OCI-LY1 (cell line): ENCODE measurements at regions not wholly inside any gene's neighbourhood (a gene's known extent, or its start where the extent isn't known, plus 50 kb on each side); places are given as distances from the start of the nearest gene placed in this dataset.

Source experiments
- H2AFZ ChIP-seq: fragments of 200-600 bp; sonication (generic), shearing (Covaris generic); 2 replicates; pipeline ENCODE4 v1.6.0; 2014; ENCODE audit warnings: antibody characterized with exemption, mild to moderate bottlenecking, low read length
- H3F3A ChIP-seq: fragments of 200-600 bp; sonication (generic), shearing (Covaris generic); 2 replicates; pipeline ENCODE4 v1.6.0; 2014; ENCODE audit warnings: mild to moderate bottlenecking, antibody characterized with exemption, low read length, moderate library complexity; ENCODE audit not compliant: insufficient read depth
- H3K27ac ChIP-seq: fragments of 200-600 bp; sonication (generic); 2 replicates; pipeline ENCODE4 v1.5.1; 2014; ENCODE audit warnings: low read length, mixed run types, mild to moderate bottlenecking, low read depth; ENCODE audit not compliant: poor library complexity, severe bottlenecking
- H3K27me3 ChIP-seq: fragments of 200-600 bp; sonication (generic); 2 replicates; pipeline ENCODE4 v1.6.0; 2014; ENCODE audit warnings: antibody characterized with exemption, mild to moderate bottlenecking, low read length, moderate library complexity; ENCODE audit not compliant: insufficient read depth
- H3K36me3 ChIP-seq: fragments of 200-600 bp; sonication (generic); 2 replicates; pipeline ENCODE4 v1.6.1; 2014; ENCODE audit warnings: mild to moderate bottlenecking, antibody characterized with exemption, low read length, moderate library complexity, mixed read lengths; ENCODE audit not compliant: insufficient read depth
- H3K4me1 ChIP-seq: fragments of 200-600 bp; sonication (generic); 2 replicates; pipeline ENCODE4 v1.5.1; 2014; ENCODE audit warnings: mild to moderate bottlenecking, low read length, moderate library complexity; ENCODE audit not compliant: insufficient read depth, severe bottlenecking
- H3K4me2 ChIP-seq: fragments of 200-600 bp; sonication (generic), shearing (Covaris generic); 2 replicates; pipeline ENCODE4 v1.6.1; 2014; ENCODE audit warnings: low read length
- H3K4me3 ChIP-seq: fragments of 200-600 bp; sonication (generic); 2 replicates; pipeline ENCODE4 v1.5.1; 2014; ENCODE audit warnings: low read length, low read depth, mild to moderate bottlenecking, mixed read lengths; ENCODE audit not compliant: poor library complexity, severe bottlenecking
- H3K79me2 ChIP-seq: fragments of 200-600 bp; shearing (Covaris generic); 2 replicates; pipeline ENCODE4 v1.6.1; 2016; ENCODE audit warnings: mixed run types, low read length, mixed read lengths; ENCODE audit not compliant: insufficient read depth
- H3K9ac ChIP-seq: fragments of 200-600 bp; sonication (generic), shearing (Covaris generic); 2 replicates; pipeline ENCODE4 v1.6.1; 2014; ENCODE audit warnings: mild to moderate bottlenecking, low read length, mixed read lengths
- H3K9me2 ChIP-seq: fragments of 200-600 bp; sonication (generic), shearing (Covaris generic); 2 replicates; pipeline ENCODE4 v1.6.1; 2014; ENCODE audit warnings: low read depth, mild to moderate bottlenecking, low read length, mixed read lengths
- H3K9me3 ChIP-seq: fragments of 200-600 bp; shearing (Covaris generic); 2 replicates; pipeline ENCODE4 v1.6.1; 2014; ENCODE audit warnings: low read length, mixed read lengths
- H4K20me1 ChIP-seq: fragments of 200-600 bp; sonication (generic), shearing (Covaris generic); 2 replicates; pipeline ENCODE4 v1.6.0; 2016; ENCODE audit warnings: mild to moderate bottlenecking, low read length; ENCODE audit not compliant: insufficient read depth
- EZH2 ChIP-seq: fragments of 200-600 bp; sonication (generic), shearing (Covaris generic); IDR thresholded peaks from 2 replicates; pipeline ENCODE4 v1.8.0; 2017; ENCODE audit warnings: borderline replicate concordance, mixed run types, mild to moderate bottlenecking, antibody characterized with exemption, low read length, moderate library complexity, mixed read lengths
- TF ChIP-seq, protein P1 (sequence below): fragments of 200-600 bp; sonication (generic), shearing (Covaris generic); IDR thresholded peaks from 2 replicates; pipeline ENCODE4 v1.5.1; 2017; ENCODE audit warnings: mild to moderate bottlenecking, antibody characterized with exemption, low read length, moderate library complexity, mixed read lengths

DNA sequence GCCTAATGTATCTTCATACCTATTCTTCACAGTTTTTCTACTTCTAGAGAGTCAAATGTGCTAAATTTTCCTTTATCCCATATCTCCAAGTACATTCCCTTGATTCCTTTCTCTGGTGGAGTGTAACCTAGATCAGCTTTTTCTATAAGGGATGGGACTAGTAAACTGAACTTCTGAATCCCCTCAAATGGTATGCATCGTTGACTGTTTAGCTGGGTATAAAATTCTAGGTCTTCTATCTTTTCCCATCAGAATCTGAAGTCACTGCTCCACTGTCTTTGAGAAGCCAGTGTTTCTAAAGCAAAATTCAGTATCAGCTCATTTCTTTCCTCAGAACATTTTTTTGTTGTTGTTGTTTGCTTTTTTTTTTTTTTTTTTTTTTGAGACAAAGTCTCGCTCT, 1256.8 kb downstream of the BRD1 start:
- Histone ChIP-seq H3K9me3 (peaks cover 9% of the 10 kb centered on the region), H3K27ac (no peak overlapping the region), H4K20me1 (no peaks in the 10 kb centered on the region), H3K4me1 (no peaks in the 10 kb centered on the region), H3K4me2 (no peak overlapping the region), H3K36me3 (no peaks in the 10 kb centered on the region; the same call in 1 of the 2 replicates), H3K9ac (no peak overlapping the region), H3K27me3 (no peaks in the 10 kb centered on the region; the same call in 1 of the 2 replicates), H3K4me3 (no peak overlapping the region), H2AFZ (no peak overlapping the region), H3F3A (no peaks in the 10 kb centered on the region), H3K79me2 (no peaks in the 10 kb centered on the region), H3K9me2 (no peaks in the 10 kb centered on the region)
- TF ChIP-seq, protein P1, sequence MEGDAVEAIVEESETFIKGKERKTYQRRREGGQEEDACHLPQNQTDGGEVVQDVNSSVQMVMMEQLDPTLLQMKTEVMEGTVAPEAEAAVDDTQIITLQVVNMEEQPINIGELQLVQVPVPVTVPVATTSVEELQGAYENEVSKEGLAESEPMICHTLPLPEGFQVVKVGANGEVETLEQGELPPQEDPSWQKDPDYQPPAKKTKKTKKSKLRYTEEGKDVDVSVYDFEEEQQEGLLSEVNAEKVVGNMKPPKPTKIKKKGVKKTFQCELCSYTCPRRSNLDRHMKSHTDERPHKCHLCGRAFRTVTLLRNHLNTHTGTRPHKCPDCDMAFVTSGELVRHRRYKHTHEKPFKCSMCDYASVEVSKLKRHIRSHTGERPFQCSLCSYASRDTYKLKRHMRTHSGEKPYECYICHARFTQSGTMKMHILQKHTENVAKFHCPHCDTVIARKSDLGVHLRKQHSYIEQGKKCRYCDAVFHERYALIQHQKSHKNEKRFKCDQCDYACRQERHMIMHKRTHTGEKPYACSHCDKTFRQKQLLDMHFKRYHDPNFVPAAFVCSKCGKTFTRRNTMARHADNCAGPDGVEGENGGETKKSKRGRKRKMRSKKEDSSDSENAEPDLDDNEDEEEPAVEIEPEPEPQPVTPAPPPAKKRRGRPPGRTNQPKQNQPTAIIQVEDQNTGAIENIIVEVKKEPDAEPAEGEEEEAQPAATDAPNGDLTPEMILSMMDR: no peak
- no peak for TF ChIP-seq EZH2

- H4K20me1 ChIP-seq: no peaks in the 10 kb centered on the region
- TF ChIP-seq, protein P1: no peak
- TF ChIP-seq EZH2: no peak
- H3K9me3 ChIP-seq: peaks cover 9% of the 10 kb centered on the region
- H3K27ac ChIP-seq: no peak overlapping the region
- H3K9me2 ChIP-seq: no peaks in the 10 kb centered on the region
- no peak overlapping the region for H3K4me2 ChIP-seq
- no peak overlapping the region for H2AFZ ChIP-seq
- no peak overlapping the region for H3K4me3 ChIP-seq
- no peaks in the 10 kb centered on the region for H3F3A ChIP-seq
- no peaks in the 10 kb centered on the region for H3K79me2 ChIP-seq
- H3K4me1 ChIP-seq: no peaks in the 10 kb centered on the region
- H3K9ac ChIP-seq: no peak overlapping the region
- H3K36me3 ChIP-seq: no peaks in the 10 kb centered on the region; the same call in 1 of the 2 replicates
- no peaks in the 10 kb centered on the region; the same call in 1 of the 2 replicates for H3K27me3 ChIP-seq
Measured at GRCh38 chr22:48569476-48570233, 1258.0 kb downstream of the BRD1 start.

DNA sequence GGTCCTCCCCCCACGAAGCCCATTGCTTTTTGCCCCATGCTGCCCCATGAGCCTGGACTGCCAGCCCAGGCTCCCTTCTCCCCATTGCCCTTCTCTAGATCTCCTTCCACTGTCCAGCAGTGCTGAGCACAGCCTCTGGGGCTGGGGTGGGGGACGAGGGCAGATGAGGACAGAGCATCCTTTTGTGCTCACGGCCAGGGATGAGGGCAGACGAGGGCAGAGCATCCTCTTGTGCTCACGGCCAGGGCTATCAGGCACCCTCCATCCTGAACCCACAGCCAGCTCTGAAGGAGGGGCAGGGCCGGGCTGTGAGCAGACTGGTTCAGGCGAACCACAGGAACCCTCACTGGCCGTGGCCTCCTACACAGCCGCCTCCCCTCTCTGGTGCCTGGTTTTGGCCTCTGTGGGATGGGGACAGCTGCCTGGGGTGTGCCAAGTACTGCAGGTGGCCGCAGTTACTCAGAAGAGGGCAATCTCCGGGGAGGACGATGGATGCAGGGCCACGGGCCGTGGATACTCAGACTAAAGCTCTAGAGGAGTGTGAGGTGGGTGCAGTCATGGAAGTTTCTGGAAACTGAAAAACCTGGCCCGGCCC, 1258.8 kb downstream of the BRD1 start:
- H3K27me3 ChIP-seq: no peaks in the 10 kb centered on the region; the same call in 1 of the 2 replicates
- TF ChIP-seq, protein P1: no peak
- no peak for TF ChIP-seq EZH2

More for the DNA sequence above, 1258.8 kb downstream of the BRD1 start:
- Histone ChIP-seq H3K4me3 (no peak overlapping the region), H3K79me2 (no peaks in the 10 kb centered on the region), H3K27ac (no peak overlapping the region), H2AFZ (no peak overlapping the region), H4K20me1 (no peaks in the 10 kb centered on the region), H3K4me1 (no peaks in the 10 kb centered on the region), H3K9me3 (peaks cover 9% of the 10 kb centered on the region), H3K4me2 (no peak overlapping the region), H3K9ac (no peak overlapping the region), H3F3A (no peaks in the 10 kb centered on the region), H3K9me2 (no peaks in the 10 kb centered on the region), H3K36me3 (no peaks in the 10 kb centered on the region; the same call in 1 of the 2 replicates)
